Upper lobe of right lung (tissue), 1 donor: ENCODE measurements at regions not wholly inside any gene's neighbourhood (a gene's known extent, or its start where the extent isn't known, plus 50 kb on each side); places are given as distances from the start of the nearest gene placed in this dataset.

ENCODE experiments used
- ATAC-seq: fragments of 200-7000 bp; cut with Tn5 transposase; one replicate; pipeline ENCODE4 v1.9.1; 2020; ENCODE audit warnings: mild to moderate bottlenecking, moderate library complexity
- DNase-seq: peaks from one replicate; pipeline ENCODE4 v3.0.0-alpha.2; 2020
- H3K27ac ChIP-seq: fragments of 200-600 bp; one replicate; pipeline ENCODE4 v1.8.0; 2022
- H3K27me3 ChIP-seq: fragments of 200-600 bp; one replicate; pipeline ENCODE4 v1.8.0; 2022; ENCODE audit warnings: mild to moderate bottlenecking
- H3K36me3 ChIP-seq: fragments of 200-600 bp; one replicate; pipeline ENCODE4 v1.8.0; 2022
- H3K4me1 ChIP-seq: fragments of 200-600 bp; one replicate; pipeline ENCODE4 v1.8.0; 2022
- H3K4me3 ChIP-seq: fragments of 200-600 bp; one replicate; pipeline ENCODE4 v1.8.0; 2022; ENCODE audit warnings: mild to moderate bottlenecking
- H3K9me3 ChIP-seq: fragments of 200-600 bp; one replicate; pipeline ENCODE4 v1.8.0; 2022
- CTCF ChIP-seq: fragments of 200-600 bp; IDR thresholded peaks from one replicate; pipeline ENCODE4 v1.8.0; 2022; ENCODE audit warnings: antibody characterized with exemption
- intact Hi-C: fragments of 100-400 bp; cut with DNase I; formaldehyde crosslinking; loops from one replicate; pipeline ENCODE4 v1.11.0; 2022
- donor health status: DM: no; HTN: yes; CAD: no; lungs with severe emphysema.

DNA sequence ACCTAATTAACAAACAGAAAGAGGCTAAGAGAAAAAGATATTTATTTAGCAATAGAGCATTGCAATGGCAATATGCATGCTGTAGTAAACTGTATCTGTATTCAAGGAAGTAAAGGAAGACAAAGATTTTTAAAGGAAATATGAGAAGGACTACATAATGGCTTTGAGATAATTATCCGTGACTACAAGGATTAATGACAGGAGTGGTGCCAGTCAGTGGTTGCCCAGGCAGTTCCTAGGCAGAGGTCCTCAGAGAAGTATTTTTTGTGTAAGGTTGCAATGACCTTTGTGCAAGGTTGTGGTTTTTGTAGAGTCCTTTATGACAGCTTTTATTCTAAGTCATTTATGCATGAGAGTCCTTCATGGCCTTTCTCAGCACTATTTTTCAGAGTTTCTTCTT, 711.1 kb upstream of the CHRM3 start:
- Histone ChIP-seq H3K4me1 (no peaks in the 10 kb centered on the region), H3K9me3 (no peaks in the 10 kb centered on the region), H3K4me3 (no peak overlapping the region), H3K27me3 (no peaks in the 10 kb centered on the region), H3K27ac (no peak overlapping the region), H3K36me3 (no peaks in the 10 kb centered on the region)
- intact Hi-C loops: no loop called here
- DNase-seq (no peak), ATAC-seq (no peak)
- no peak for TF ChIP-seq CTCF

DNA sequence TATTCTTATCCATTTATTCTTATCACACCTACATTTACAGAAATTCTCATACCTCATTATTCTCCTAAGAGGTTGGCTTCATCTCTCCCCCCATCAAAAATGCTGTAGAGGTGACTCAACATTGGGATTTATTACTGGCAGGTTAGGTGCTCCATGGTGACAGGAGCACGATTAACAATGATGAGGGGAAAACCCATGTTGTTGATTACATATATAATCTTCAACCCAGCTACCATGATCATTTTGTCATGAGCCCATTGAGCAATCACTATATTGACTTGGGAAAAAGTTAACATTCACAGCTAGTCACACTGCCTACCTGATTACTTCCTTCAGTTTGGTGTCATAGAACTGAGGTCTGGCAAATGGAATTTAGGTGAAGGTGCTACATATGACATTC, 712.1 kb upstream of the CHRM3 start:
- Histone ChIP-seq H3K4me1 (no peaks in the 10 kb centered on the region), H3K27ac (no peak overlapping the region), H3K27me3 (no peaks in the 10 kb centered on the region), H3K36me3 (no peaks in the 10 kb centered on the region), H3K9me3 (no peaks in the 10 kb centered on the region), H3K4me3 (no peak overlapping the region)
- no peak for ATAC-seq
- TF ChIP-seq CTCF: no peak
- no peak for DNase-seq
- intact Hi-C loops: no loop called here

DNA sequence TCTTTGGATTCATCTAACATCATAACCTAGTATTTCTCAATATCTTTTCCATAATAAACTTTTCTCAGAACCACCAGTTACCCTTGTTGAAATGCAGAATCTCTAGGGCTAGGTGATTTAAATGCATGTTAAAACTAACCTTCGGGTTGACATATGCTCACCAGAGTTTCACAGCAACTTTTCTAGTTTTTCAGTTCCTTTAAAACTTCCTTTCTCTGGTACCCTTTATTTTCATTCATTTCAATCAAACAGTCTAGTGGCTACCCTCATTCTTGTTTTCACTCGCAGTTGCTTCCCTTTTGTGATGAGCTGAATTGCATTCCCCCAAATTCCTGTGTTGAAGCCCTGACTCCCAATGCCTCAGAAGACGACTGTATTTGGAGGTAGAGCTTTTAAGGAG, 712.8 kb upstream of the CHRM3 start:
- no peak for DNase-seq
- Histone ChIP-seq H3K27ac (no peak overlapping the region), H3K27me3 (no peaks in the 10 kb centered on the region), H3K4me1 (no peaks in the 10 kb centered on the region), H3K9me3 (no peaks in the 10 kb centered on the region), H3K36me3 (no peaks in the 10 kb centered on the region), H3K4me3 (no peak overlapping the region)
- ATAC-seq: no peak
- TF ChIP-seq CTCF: no peak
- intact Hi-C loops: no loop called here

GRCh38 chr1:238672806-238673205, 713.6 kb upstream of the CHRM3 start:
- Histone ChIP-seq H3K9me3 (no peaks in the 10 kb centered on the region), H3K36me3 (no peaks in the 10 kb centered on the region), H3K4me3 (no peak overlapping the region), H3K4me1 (no peaks in the 10 kb centered on the region), H3K27me3 (no peaks in the 10 kb centered on the region), H3K27ac (no peak overlapping the region)
- DNase-seq: no peak
- TF ChIP-seq CTCF: no peak
- no peak for ATAC-seq
- intact Hi-C loops: no loop called here

GRCh38 chr1:238672262-238672661, 714.1 kb upstream of the CHRM3 start:
- TF ChIP-seq CTCF: no peak
- H3K36me3 ChIP-seq: no peaks in the 10 kb centered on the region
- H3K9me3 ChIP-seq: no peaks in the 10 kb centered on the region
- no peak for ATAC-seq
- H3K4me1 ChIP-seq: no peaks in the 10 kb centered on the region
- intact Hi-C loops: no loop called here
- no peak for DNase-seq
- H3K4me3 ChIP-seq: no peak overlapping the region
- no peak overlapping the region for H3K27ac ChIP-seq
- H3K27me3 ChIP-seq: no peaks in the 10 kb centered on the region

DNA sequence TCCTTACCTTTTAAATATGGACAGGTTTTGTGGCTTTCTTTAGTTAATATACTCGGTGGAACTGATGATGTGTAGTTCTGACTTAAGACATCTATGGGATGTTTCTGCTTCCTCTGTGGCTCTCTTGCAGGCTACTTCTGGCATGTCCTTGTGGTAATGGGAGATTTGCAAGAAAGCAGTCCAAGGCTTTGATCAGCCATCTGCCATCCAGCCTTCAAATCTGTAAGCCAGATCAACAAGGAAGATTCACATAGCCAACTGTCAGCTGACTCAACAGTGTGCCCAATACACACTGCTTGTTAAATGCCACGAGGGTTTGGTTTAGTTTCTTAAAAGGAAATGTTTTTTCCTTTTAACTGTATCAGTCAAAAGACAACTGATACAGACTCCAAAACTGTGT, 722.2 kb upstream of the CHRM3 start:
- no peak for TF ChIP-seq CTCF
- H3K36me3 ChIP-seq: no peaks in the 10 kb centered on the region
- no peak overlapping the region for H3K27ac ChIP-seq
- no peaks in the 10 kb centered on the region for H3K9me3 ChIP-seq
- no peak for DNase-seq
- no peak for ATAC-seq
- no peak overlapping the region for H3K4me3 ChIP-seq
- no peaks in the 10 kb centered on the region for H3K4me1 ChIP-seq
- no peaks in the 10 kb centered on the region for H3K27me3 ChIP-seq
- intact Hi-C loops: no loop called here
